AG04449 (cell line): ENCODE measurements at regions not wholly inside any gene's neighbourhood (a gene's known extent, or its start where the extent isn't known, plus 50 kb on each side); places are given as distances from the start of the nearest gene placed in this dataset.

Experiments used
- CTCF ChIA-PET: fragments of 350-600 bp; formaldehyde crosslinking; extraction: SDS; loops from one replicate; lab custom pipeline; 2021; ENCODE audit warnings: antibody characterized with exemption; lab: Yijun Ruan, JAX
- POLR2A ChIA-PET: fragments of 400-600, 350-600 bp; formaldehyde crosslinking; extraction: SDS; loops from one replicate; lab custom pipeline; 2020; ENCODE audit warnings: antibody characterized with exemption, inconsistent platforms; lab: Yijun Ruan, JAX
- DNase-seq: peaks from one replicate; pipeline ENCODE4 v3.0.0-alpha.2; 2010; ENCODE audit warnings: low read depth, low spot score
- H3K4me3 ChIP-seq: 2 replicates; pipeline ENCODE4 v1.5.1; 2011; ENCODE audit warnings: low read depth, mild to moderate bottlenecking, control low read depth, low read length
- CTCF ChIP-seq: IDR thresholded peaks from one replicate; pipeline ENCODE4 v1.5.1; 2011; ENCODE audit warnings: mild to moderate bottlenecking, moderate library complexity, low read length, control low read depth, inconsistent platforms; ENCODE audit not compliant: insufficient read depth; ENCODE audit errors: missing control alignments

DNA sequence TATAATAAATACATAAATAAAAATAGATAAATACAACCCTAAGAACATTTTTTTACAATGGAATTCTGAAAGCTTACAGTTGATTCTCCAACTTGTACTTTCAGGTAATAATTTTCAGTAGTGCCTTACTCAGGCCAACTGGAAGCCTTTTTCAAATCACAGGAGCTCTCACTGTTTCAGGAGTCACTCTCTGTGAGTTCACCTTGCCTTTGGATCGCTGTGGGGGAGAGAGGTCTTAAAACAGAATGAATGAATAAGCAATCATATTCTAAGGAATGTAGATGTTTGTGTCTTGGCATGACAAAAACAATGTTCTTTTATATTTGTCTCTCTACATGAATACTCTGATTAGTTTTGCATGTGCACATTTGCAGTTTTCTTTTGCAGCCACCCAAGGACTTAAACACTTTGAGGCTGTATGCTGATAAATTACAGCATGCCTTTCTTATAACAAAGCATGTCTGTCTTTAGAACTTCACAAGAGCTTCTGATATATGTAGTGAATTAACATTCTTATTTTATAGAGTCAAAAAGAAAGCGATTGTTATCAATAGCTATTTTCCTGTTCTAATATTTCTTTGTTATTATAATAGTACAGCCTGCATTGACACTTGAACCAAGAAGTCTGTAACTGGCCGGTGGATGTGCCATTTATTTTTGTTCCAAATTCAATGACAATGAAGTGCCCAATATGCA is 1111.5 kb upstream of the ATXN8OS start:
- TF ChIP-seq CTCF: no peak
- POLR2A ChIA-PET: no interaction called here
- CTCF ChIA-PET: no interaction called here
- DNase-seq: no peak
- H3K4me3 ChIP-seq: no peak overlapping the region

DNA sequence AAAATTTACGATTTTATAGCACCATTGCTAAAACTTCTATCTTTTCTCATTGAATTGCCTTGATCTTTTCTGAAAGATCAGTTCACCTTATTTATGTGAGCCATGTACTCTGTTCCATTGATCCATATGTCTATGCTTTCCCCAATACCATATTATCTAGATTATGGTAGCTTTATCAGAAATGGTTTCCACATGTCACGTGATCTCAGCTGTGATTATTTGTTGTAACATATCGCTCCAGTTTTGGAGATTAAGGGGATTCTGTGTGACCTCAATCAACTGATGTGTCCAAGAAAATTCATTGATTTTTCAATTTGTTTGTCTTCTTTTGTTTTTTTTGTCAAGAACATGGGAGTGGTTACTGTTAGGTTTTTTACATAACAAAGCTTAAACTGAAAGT is 1114.5 kb upstream of the ATXN8OS start:
- ChIA-PET CTCF (no interaction called here), POLR2A (no interaction called here)
- DNase-seq: no peak
- no peak overlapping the region for H3K4me3 ChIP-seq
- TF ChIP-seq CTCF: no peak

DNA sequence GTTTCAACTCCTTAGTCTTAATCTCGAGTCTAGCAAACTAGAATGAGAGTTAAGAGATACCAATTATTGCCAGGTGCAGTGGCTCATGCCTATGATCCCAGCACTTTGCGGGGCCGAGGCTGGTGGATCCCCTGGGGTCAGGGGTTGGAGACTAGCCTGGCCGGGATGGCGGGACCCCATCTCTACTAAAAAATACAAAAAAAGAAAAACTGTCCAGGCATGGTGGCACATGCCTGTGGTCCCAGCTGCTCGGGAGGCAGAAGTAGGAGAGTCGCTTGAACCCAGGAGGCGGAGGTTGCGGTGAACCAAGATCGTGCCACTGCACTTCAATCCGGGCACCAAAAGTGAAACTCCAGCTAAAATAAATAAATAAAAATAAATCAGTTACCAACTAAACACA is 1119.5 kb upstream of the ATXN8OS start:
- H3K4me3 ChIP-seq: no peak overlapping the region
- TF ChIP-seq CTCF: no peak
- CTCF ChIA-PET: no interaction called here
- DNase-seq: no peak
- POLR2A ChIA-PET: no interaction called here

GRCh38 chr13:68987585-68987984 is 1120.0 kb upstream of the ATXN8OS start:
- H3K4me3 ChIP-seq: no peak overlapping the region
- ChIA-PET POLR2A (no interaction called here), CTCF (no interaction called here)
- no peak for DNase-seq
- no peak for TF ChIP-seq CTCF

DNA sequence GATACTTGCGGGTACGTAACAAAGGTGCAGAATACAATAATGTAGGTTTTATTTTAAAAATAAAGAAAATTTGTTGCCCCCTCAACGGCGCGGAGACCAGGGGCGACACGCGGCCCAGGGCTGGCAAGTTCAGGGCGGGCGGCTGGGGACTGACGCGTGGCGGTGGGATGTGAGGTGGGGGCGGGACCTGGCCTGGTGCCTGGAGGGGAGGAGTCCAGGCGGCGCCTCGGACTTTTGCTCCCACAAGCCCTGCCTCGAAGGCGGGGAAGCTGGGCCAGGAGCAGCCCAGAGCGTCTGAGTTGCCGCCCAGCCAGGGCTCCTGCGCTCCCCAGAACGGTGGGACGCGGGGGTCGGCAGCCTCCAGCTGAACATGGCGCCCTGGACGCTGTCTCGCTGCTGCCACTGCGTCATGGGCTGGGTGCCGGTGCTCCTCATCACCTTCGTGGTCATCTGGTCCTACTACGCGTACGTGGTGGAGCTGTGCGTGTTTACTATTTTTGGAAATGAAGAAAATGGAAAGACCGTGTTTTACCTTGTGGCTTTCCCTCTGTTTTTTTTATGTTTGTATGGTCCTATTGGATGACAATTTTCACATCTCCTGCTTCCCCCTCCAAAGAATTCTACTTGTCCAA is 1122.8 kb upstream of the ATXN8OS start:
- H3K4me3 ChIP-seq: no peak overlapping the region
- ChIA-PET POLR2A (no interaction called here), CTCF (no interaction called here)
- no peak for TF ChIP-seq CTCF
- no peak for DNase-seq

GRCh38 chr13:68982961-68983619 is 1124.5 kb upstream of the ATXN8OS start:
- POLR2A ChIA-PET: no interaction called here
- DNase-seq: no peak
- CTCF ChIA-PET: no interaction called here
- no peak for TF ChIP-seq CTCF
- no peak overlapping the region for H3K4me3 ChIP-seq
